ENCODE measurements at regions not wholly inside any gene's neighbourhood (a gene's known extent, or its start where the extent isn't known, plus 50 kb on each side); places are given as distances from the start of the nearest gene placed in this dataset.

GRCh38 chr2:125455110-125455509 lies 1200.8 kb upstream of the GYPC start:
- WGBS, 2 donors, result 47 to 53% methylated on average over 1 of the region's 1 CpG
- TF ChIP-seq POLR2A (IDR thresholded peaks at IDR 0.05) (no peak), EP300 (IDR thresholded peaks at IDR 0.05) (no peak), POLR2AphosphoS5 (IDR thresholded peaks at IDR 0.05) (no peak), CTCF (IDR thresholded peaks at IDR 0.05) (no peak)
- ATAC-seq (ENCODE audit: low FRiP score in 2 of 2), result no peak

GRCh38 chr2:125456693-125457363 lies 1199.1 kb upstream of the GYPC start:
- H3K36me3 ChIP-seq, result no peaks in the 10 kb centered on the region
- ATAC-seq (ENCODE audit: low FRiP score in 2 of 2), result no peak
- no peaks in the 10 kb centered on the region for H3K4me1 ChIP-seq
- TF ChIP-seq POLR2A (IDR thresholded peaks at IDR 0.05) (no peak), POLR2AphosphoS5 (IDR thresholded peaks at IDR 0.05) (no peak), CTCF (IDR thresholded peaks at IDR 0.05) (no peak), EP300 (IDR thresholded peaks at IDR 0.05) (no peak)
- H3K4me3 ChIP-seq, result no peak overlapping the region
- H3K9me3 ChIP-seq, result no peaks in the 10 kb centered on the region
- no peaks in the 10 kb centered on the region for H3K27me3 ChIP-seq
- no peak overlapping the region for H3K27ac ChIP-seq
- 72 to 75% methylated on average over 3 of the region's 3 CpGs for WGBS, 2 donors
- DNase-seq, result no peak

More at GRCh38 chr2:125455110-125455509, 1200.8 kb upstream of the GYPC start:
- no peaks in the 10 kb centered on the region for H3K9me3 ChIP-seq
- no peaks in the 10 kb centered on the region for H3K27me3 ChIP-seq
- H3K36me3 ChIP-seq, result no peaks in the 10 kb centered on the region
- no peak for DNase-seq
- H3K4me1 ChIP-seq, result no peaks in the 10 kb centered on the region
- no peak overlapping the region for H3K4me3 ChIP-seq
- no peak overlapping the region for H3K27ac ChIP-seq

- Histone ChIP-seq H3K4me1 (no peaks in the 10 kb centered on the region), H3K27ac (no peak overlapping the region), H3K36me3 (no peaks in the 10 kb centered on the region), H3K9me3 (peaks cover 0 to 9% (median 2%) of the 10 kb centered on the region in 4 donors), H3K27me3 (no peaks in the 10 kb centered on the region), H3K4me3 (no peak overlapping the region)
- 63 to 67% methylated on average over 12 of the region's 12 CpGs for WGBS, 2 donors
- no peak for TF ChIP-seq CTCF (IDR thresholded peaks at IDR 0.05)
- no peak for TF ChIP-seq POLR2A (IDR thresholded peaks at IDR 0.05)
- TF ChIP-seq POLR2AphosphoS5 (IDR thresholded peaks at IDR 0.05), result no peak
- no peak for ATAC-seq (ENCODE audit: low FRiP score in 2 of 2)
- DNase-seq, result peak in 1 of 2 donors; percentile 33
These were observed 1184.0 kb upstream of the GYPC start for GRCh38 chr2:125471963-125472362.

- no peaks in the 10 kb centered on the region for H3K4me1 ChIP-seq
- 86 to 100% methylated on average over 1 to 16 of the region's 24 CpGs for whole genome bisulfite sequencing, 2 donors
- H3K27ac ChIP-seq, result no peak overlapping the region
- no peak for TF ChIP-seq CTCF (IDR thresholded peaks at IDR 0.05)
- TF ChIP-seq EP300 (IDR thresholded peaks at IDR 0.05), result no peak
- no peak for TF ChIP-seq POLR2A (IDR thresholded peaks at IDR 0.05)
- no peak for TF ChIP-seq POLR2AphosphoS5 (IDR thresholded peaks at IDR 0.05)
- no peaks in the 10 kb centered on the region for H3K36me3 ChIP-seq
- no peaks in the 10 kb centered on the region for H3K27me3 ChIP-seq
- DNase-seq, result peak in 1 of 2 donors; percentile 73
- no peak overlapping the region for H3K4me3 ChIP-seq
- peaks cover 0 to 20% (median 2%) of the 10 kb centered on the region in 4 donors for H3K9me3 ChIP-seq
- ATAC-seq (ENCODE audit: low FRiP score in 2 of 2), result peak in 1 of 2 donors; percentile 19
These were observed 1176.8 kb upstream of the GYPC start for GRCh38 chr2:125479143-125479636.

- Histone ChIP-seq H3K27ac (no peak overlapping the region), H3K4me3 (no peak overlapping the region), H3K4me1 (no peaks in the 10 kb centered on the region), H3K9me3 (no peaks in the 10 kb centered on the region), H3K27me3 (no peaks in the 10 kb centered on the region), H3K36me3 (no peaks in the 10 kb centered on the region)
- ATAC-seq (ENCODE audit: low FRiP score in 2 of 2) (no peak), DNase-seq (no peak)
- TF ChIP-seq CTCF (IDR thresholded peaks at IDR 0.05) (no peak), EP300 (IDR thresholded peaks at IDR 0.05) (no peak), POLR2AphosphoS5 (IDR thresholded peaks at IDR 0.05) (no peak), POLR2A (IDR thresholded peaks at IDR 0.05) (no peak)
- WGBS, 2 donors, result 92 to 94% methylated on average over 4 of the region's 4 CpGs
These were observed 1165.7 kb upstream of the GYPC start for GRCh38 chr2:125490308-125490707.
